Ovary (tissue), 3 donors: ENCODE measurements at regions not wholly inside any gene's neighbourhood (a gene's known extent, or its start where the extent isn't known, plus 50 kb on each side); places are given as distances from the start of the nearest gene placed in this dataset.
"Not testable (repeated sequence)": the region's sequence is repeated elsewhere in the genome, so short reads cannot be mapped to it uniquely, and the experiment has no call there.

Experiments
- EP300 ChIP-seq: sonication (generic); formaldehyde crosslinking; IDR thresholded peaks from one replicate; pipeline ENCODE4 v1.6.1; 2017; ENCODE audit warnings: antibody characterized with exemption
- POLR2A ChIP-seq: fragments of 450-650 bp; IDR thresholded peaks from one replicate; pipeline ENCODE4 v1.6.1; 2017; ENCODE audit warnings: antibody characterized with exemption, mild to moderate bottlenecking, moderate library complexity
- TF ChIP-seq, protein P1 (sequence below), 3 donors: fragments of 450-650 bp in 2 of 3; fragments of 200-600 bp in 1 of 3; IDR thresholded peaks; one replicate each; pipeline versions ENCODE4 v1.5.1 to v1.8.0; 2016 to 2022; ENCODE audit warnings: antibody characterized with exemption in 3 of 3, mild to moderate bottlenecking in 1 of 3
- donor health status: DM: no; HTN: no; CAD: no.

DNA sequence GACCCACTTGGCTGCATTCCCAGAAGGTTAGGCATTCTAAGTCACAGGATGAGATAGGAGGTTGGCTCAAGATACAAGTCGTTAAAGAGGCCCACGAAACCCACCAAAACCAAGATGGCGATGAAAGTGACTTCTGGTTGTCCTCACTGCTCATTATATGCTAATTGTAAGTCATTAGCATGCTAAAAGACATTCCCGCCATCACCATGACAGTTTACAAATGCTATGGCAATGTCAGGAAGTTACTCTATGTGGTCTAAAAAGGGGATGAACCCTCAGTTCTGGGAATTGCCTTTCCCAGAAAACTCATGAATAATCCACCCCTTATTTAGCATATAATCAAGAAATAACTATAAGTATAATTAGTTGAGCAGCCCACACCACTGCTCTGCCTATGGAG, 715.7 kb upstream of the TMPRSS15 start:
- not testable (repeated sequence) for TF ChIP-seq POLR2A, EP300
- TF ChIP-seq, protein P1, sequence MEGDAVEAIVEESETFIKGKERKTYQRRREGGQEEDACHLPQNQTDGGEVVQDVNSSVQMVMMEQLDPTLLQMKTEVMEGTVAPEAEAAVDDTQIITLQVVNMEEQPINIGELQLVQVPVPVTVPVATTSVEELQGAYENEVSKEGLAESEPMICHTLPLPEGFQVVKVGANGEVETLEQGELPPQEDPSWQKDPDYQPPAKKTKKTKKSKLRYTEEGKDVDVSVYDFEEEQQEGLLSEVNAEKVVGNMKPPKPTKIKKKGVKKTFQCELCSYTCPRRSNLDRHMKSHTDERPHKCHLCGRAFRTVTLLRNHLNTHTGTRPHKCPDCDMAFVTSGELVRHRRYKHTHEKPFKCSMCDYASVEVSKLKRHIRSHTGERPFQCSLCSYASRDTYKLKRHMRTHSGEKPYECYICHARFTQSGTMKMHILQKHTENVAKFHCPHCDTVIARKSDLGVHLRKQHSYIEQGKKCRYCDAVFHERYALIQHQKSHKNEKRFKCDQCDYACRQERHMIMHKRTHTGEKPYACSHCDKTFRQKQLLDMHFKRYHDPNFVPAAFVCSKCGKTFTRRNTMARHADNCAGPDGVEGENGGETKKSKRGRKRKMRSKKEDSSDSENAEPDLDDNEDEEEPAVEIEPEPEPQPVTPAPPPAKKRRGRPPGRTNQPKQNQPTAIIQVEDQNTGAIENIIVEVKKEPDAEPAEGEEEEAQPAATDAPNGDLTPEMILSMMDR (IDR thresholded peaks at IDR 0.05) = not testable (repeated sequence)
